GM12892 (cell line): ENCODE measurements at regions not wholly inside any gene's neighbourhood (a gene's known extent, or its start where the extent isn't known, plus 50 kb on each side); places are given as distances from the start of the nearest gene placed in this dataset.

Experiments used
- POLR2A ChIP-seq: IDR thresholded peaks from 2 replicates; pipeline ENCODE4 v1.6.1; 2011; ENCODE audit warnings: low read depth, low read length, control low read depth
- POLR2AphosphoS5 ChIP-seq: IDR thresholded peaks from 2 replicates; pipeline ENCODE4 v1.6.1; 2011; ENCODE audit warnings: low read depth, low read length, control low read depth
- TAF1 ChIP-seq: IDR thresholded peaks from 2 replicates; pipeline ENCODE4 v1.6.1; 2011; ENCODE audit warnings: low read depth, mild to moderate bottlenecking, control low read depth, low read length, borderline replicate concordance

GRCh38 chr15:70487387-70487740, 276.0 kb downstream of the UACA start:
- TF ChIP-seq TAF1 (no peak), POLR2A (no peak), POLR2AphosphoS5 (no peak)
